WI38 (cell line): ENCODE measurements at regions not wholly inside any gene's neighbourhood (a gene's known extent, or its start where the extent isn't known, plus 50 kb on each side); places are given as distances from the start of the nearest gene placed in this dataset.

Source experiments
- H3K4me3 ChIP-seq: 2 replicates; pipeline ENCODE4 v1.5.1; 2011; ENCODE audit warnings: low read depth, mild to moderate bottlenecking, control low read depth, low read length
- TF ChIP-seq, protein P1 (sequence below): IDR thresholded peaks from 2 replicates; pipeline ENCODE4 v1.5.1; 2012; ENCODE audit warnings: low read depth, mild to moderate bottlenecking, control low read depth, low read length

DNA sequence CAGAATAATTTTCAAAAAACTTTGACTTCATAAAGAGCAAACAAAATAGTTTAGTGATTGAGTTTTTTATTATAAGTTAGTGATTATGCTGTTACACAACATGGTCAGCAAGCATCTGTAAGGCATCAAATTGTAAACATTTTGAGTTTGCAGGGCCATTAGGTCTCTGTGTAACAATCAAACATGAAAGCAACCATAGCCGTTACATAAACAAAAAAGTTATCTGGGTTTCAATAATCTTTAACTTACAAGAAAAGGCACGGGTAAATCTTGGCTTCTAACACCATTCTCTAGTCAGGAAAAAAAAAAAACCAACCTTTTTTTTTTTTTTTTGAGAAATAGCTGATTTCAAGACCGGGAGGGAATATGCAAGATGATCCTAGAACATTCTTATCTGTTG lies 1941.1 kb downstream of the PCDH7 start:
- H3K4me3 ChIP-seq: no peak overlapping the region
- TF ChIP-seq, protein P1, sequence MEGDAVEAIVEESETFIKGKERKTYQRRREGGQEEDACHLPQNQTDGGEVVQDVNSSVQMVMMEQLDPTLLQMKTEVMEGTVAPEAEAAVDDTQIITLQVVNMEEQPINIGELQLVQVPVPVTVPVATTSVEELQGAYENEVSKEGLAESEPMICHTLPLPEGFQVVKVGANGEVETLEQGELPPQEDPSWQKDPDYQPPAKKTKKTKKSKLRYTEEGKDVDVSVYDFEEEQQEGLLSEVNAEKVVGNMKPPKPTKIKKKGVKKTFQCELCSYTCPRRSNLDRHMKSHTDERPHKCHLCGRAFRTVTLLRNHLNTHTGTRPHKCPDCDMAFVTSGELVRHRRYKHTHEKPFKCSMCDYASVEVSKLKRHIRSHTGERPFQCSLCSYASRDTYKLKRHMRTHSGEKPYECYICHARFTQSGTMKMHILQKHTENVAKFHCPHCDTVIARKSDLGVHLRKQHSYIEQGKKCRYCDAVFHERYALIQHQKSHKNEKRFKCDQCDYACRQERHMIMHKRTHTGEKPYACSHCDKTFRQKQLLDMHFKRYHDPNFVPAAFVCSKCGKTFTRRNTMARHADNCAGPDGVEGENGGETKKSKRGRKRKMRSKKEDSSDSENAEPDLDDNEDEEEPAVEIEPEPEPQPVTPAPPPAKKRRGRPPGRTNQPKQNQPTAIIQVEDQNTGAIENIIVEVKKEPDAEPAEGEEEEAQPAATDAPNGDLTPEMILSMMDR: no peak

DNA sequence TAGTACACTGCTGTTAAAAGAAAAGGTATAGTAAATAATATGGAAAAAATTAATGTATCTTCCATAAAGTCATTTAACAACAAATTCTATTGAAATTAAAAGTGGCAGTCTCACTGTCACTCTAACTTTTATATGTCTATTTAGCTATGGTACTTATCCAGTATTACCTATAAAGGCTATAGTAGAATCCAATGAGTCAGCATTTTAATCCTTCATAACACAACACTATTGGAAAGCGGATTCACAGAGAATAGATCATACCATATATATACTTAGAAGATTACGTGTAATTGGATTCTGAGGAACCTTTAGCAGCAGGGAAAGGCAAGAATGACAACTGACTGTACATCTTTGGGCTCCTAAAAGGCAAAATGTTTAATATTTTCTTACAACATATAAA lies 1942.6 kb downstream of the PCDH7 start:
- TF ChIP-seq, protein P1: no peak
- no peak overlapping the region for H3K4me3 ChIP-seq

DNA sequence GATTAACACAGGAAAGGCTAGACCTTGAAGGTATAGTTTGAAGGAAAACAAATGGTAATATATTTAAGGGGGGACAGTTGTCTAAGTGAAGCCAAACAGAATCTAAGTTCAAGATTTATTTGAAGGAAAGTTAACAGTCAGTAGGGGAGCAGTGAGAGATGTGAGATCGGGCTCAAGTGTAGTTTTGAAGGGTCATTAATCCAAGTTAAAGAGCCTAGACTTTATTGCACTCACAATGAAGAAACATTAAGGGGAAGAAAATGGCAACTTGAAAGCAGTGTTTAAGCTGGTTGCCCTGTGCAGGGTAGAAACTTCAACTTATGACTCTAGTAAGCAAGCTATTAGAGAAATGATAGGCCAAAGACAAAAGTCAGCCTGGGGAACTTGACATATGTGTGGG lies 1952.2 kb downstream of the PCDH7 start:
- H3K4me3 ChIP-seq: no peak overlapping the region
- TF ChIP-seq, protein P1: no peak

DNA sequence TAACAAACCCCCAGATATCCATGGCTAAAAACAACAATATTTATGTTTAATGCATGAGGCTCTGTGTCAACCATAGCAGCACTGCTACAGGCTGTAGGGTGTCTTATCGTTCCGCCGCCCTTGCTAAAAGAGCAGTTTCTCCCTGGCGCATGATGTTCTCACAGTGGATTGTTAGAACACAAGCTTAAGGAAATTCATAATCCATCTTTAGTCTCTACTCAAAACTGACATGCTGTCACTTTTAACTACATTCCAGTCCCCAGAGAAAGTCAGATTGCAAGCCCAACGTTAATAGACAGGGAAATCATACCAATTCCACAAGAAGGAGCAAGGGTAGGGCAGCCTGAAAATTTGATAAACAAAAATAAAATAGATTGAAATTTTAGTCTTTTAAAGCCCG lies 1960.8 kb downstream of the PCDH7 start:
- H3K4me3 ChIP-seq: no peak overlapping the region
- TF ChIP-seq, protein P1: no peak

DNA sequence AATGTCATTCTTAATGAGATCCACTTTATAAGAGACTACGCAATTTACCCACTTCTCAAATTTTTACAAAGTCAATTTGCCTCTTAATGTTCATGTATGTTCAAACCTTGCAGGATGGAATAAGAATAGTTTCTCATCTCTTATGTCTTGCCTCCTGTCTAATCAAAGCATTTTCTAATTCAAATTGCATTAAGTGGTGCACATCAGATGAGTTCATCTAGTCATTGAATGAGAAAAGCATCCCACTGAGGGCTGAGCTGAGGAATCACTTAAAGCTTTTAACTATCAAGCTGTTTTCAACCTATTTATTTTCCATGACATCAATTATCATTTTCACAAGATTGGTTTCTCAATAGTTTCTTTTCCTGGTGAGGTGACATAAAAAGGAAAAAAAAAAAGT lies 1964.0 kb downstream of the PCDH7 start:
- TF ChIP-seq, protein P1: no peak
- H3K4me3 ChIP-seq: no peak overlapping the region

DNA sequence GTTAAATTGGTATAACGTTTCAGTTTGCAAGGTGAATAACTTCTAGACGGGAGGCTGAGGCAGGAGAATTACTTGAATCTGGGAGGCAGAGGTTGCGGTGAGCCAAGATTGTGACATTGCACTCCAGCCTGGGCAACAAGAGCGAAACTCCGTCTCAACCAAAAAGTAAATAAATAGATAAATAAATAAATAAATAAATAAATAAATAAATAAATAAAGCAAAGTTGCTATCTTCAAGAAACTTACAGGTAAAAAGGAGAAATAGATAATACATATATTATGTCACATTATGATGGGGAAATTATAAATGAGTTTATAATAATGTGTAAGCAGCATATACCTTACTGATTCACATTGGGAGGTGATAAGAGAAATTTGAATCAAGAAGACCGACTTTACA lies 1966.0 kb downstream of the PCDH7 start:
- H3K4me3 ChIP-seq: no peak overlapping the region

DNA sequence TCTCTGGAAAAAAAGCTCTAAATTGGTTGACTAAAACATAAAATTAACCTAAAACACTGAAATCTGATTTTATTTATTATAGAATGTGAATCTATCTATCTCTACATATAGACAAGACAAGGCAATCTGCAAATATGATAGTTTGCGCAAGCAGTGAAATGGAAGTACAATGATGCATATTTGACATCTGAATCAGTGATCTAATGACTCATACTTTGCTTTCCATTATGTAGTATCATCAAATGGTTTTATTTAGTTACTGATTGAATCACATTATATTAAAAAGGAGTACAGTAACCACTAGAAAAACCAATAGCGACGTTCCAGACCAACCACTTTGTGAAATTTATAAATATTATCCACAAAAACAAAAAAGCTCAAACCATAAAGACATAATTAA lies 1969.3 kb downstream of the PCDH7 start:
- TF ChIP-seq, protein P1: no peak
- no peak overlapping the region for H3K4me3 ChIP-seq

More for the DNA sequence above, 1966.0 kb downstream of the PCDH7 start:
- TF ChIP-seq, protein P1: no peak
